Osteocyte (in vitro differentiated cells): ENCODE measurements at regions not wholly inside any gene's neighbourhood (a gene's known extent, or its start where the extent isn't known, plus 50 kb on each side); places are given as distances from the start of the nearest gene placed in this dataset.

Experiments
- DNase-seq: peaks from one replicate; pipeline ENCODE4 v3.0.0; 2021; ENCODE audit warnings: mixed read lengths; ENCODE audit not compliant: unreplicated experiment; ENCODE audit errors: extremely low spot score
- H3K27ac Mint-ChIP-seq: one replicate; pipeline ENCODE4 v1.8.0; 2021; ENCODE audit warnings: mild to moderate bottlenecking, mixed read lengths; ENCODE audit not compliant: unreplicated experiment
- H3K27me3 Mint-ChIP-seq: one replicate; pipeline ENCODE4 v1.8.0; 2021; ENCODE audit warnings: mixed read lengths; ENCODE audit not compliant: unreplicated experiment
- H3K36me3 Mint-ChIP-seq: one replicate; pipeline ENCODE4 v1.8.0; 2021; ENCODE audit warnings: mixed read lengths; ENCODE audit not compliant: unreplicated experiment
- H3K4me1 Mint-ChIP-seq: one replicate; pipeline ENCODE4 v1.8.0; 2021; ENCODE audit warnings: mixed read lengths; ENCODE audit not compliant: unreplicated experiment
- H3K4me3 Mint-ChIP-seq: one replicate; pipeline ENCODE4 v1.8.0; 2021; ENCODE audit warnings: mild to moderate bottlenecking, moderate library complexity, mixed read lengths; ENCODE audit not compliant: unreplicated experiment
- H3K9me3 Mint-ChIP-seq: one replicate; pipeline ENCODE4 v1.8.0; 2021; ENCODE audit warnings: mixed read lengths; ENCODE audit not compliant: unreplicated experiment
- TF ChIP-seq, protein P1 (sequence below): fragments of 200-600 bp; sonication (generic); IDR thresholded peaks from 2 replicates; pipeline ENCODE4 v1.5.0; 2021; ENCODE audit warnings: antibody characterized with exemption, mild to moderate bottlenecking, moderate library complexity

DNA sequence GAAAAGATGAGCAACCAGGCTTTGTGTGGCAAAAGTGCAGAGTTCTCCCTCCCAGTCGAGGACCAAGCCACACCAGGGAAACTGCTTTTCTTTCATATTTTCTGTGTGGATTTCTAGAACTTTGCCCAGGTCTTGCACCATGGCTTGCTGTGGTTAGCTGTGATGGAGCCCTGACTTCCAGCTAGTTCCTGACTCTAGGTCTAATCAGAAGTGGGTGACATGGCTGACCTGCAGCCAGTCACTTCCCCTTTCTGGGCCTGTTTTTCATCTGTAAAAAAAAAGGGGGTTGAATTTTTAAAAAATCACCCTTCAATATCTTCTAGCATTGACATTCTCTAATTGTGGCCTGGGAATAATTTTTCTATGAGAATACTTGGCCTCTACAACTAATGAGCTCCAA, 491.2 kb upstream of the USP24 start:
- no peaks in the 10 kb centered on the region for H3K27me3 Mint-ChIP-seq
- H3K9me3 Mint-ChIP-seq = peaks cover 6% of the 10 kb centered on the region
- H3K36me3 Mint-ChIP-seq = peaks cover 4% of the 10 kb centered on the region
- no peak overlapping the region for H3K4me3 Mint-ChIP-seq
- peaks cover 44% of the 10 kb centered on the region for H3K4me1 Mint-ChIP-seq
- DNase-seq = no peak
- TF ChIP-seq, protein P1, sequence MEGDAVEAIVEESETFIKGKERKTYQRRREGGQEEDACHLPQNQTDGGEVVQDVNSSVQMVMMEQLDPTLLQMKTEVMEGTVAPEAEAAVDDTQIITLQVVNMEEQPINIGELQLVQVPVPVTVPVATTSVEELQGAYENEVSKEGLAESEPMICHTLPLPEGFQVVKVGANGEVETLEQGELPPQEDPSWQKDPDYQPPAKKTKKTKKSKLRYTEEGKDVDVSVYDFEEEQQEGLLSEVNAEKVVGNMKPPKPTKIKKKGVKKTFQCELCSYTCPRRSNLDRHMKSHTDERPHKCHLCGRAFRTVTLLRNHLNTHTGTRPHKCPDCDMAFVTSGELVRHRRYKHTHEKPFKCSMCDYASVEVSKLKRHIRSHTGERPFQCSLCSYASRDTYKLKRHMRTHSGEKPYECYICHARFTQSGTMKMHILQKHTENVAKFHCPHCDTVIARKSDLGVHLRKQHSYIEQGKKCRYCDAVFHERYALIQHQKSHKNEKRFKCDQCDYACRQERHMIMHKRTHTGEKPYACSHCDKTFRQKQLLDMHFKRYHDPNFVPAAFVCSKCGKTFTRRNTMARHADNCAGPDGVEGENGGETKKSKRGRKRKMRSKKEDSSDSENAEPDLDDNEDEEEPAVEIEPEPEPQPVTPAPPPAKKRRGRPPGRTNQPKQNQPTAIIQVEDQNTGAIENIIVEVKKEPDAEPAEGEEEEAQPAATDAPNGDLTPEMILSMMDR = no peak
- H3K27ac Mint-ChIP-seq = no peak overlapping the region

DNA sequence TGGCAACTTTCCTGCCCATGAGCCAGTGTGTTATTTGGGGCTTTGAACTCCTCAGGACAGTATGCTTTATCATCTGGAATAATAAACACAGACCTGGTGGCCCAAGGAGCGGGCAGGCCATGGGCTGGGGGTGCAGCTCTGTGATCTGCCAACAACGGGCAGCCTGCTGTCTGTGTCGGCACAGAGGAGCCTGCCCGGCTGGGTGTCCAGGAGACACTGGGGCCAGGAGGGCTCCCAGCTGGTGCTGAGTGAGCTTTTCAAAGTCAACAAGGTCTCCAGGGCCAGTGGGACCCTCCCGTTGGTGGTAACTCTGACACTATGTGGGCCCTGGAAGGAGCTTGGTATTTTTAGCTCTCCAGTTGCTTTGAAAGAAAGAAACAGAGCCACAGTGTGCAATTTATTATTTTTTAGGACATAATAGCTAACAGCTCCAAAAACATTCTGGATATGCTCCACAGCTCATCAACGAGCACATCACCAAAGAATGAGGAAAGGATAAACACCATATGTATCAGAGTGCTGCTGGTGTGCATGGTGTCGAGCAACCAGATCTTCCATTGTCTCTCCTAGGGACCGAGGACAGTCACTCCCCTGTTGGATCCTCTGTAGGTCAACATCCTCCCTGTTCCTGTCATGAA, 488.7 kb upstream of the USP24 start:
- Mint-ChIP-seq H3K9me3 (peaks cover 10% of the 10 kb centered on the region), H3K27ac (peak overlapping the region; percentile 92), H3K27me3 (no peaks in the 10 kb centered on the region), H3K4me1 (peaks cover 65% of the 10 kb centered on the region), H3K36me3 (peaks cover 7% of the 10 kb centered on the region), H3K4me3 (no peak overlapping the region)
- TF ChIP-seq, protein P1 = no peak
- DNase-seq = no peak

DNA sequence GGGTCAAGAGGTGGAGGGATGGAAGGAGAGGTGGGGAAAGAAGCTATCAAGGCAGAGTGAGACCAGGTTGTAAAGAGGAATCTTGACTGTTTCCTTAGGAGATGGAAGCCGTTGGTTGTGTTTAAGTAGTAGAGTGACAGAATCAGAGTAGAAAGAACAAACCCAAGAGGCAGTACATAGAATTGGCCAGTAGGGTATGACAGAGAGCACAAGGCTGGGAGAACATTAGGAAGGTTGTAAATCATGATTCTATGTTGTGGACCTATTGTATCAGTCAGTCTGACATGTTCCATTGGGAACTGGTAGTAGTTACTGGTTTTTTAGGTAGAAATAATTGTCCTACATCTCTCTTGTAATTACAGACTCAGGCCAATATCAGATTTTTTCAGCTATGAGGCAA, 486.9 kb upstream of the USP24 start:
- no peak overlapping the region for H3K4me3 Mint-ChIP-seq
- H3K27me3 Mint-ChIP-seq = no peaks in the 10 kb centered on the region
- no peak for DNase-seq

DNA sequence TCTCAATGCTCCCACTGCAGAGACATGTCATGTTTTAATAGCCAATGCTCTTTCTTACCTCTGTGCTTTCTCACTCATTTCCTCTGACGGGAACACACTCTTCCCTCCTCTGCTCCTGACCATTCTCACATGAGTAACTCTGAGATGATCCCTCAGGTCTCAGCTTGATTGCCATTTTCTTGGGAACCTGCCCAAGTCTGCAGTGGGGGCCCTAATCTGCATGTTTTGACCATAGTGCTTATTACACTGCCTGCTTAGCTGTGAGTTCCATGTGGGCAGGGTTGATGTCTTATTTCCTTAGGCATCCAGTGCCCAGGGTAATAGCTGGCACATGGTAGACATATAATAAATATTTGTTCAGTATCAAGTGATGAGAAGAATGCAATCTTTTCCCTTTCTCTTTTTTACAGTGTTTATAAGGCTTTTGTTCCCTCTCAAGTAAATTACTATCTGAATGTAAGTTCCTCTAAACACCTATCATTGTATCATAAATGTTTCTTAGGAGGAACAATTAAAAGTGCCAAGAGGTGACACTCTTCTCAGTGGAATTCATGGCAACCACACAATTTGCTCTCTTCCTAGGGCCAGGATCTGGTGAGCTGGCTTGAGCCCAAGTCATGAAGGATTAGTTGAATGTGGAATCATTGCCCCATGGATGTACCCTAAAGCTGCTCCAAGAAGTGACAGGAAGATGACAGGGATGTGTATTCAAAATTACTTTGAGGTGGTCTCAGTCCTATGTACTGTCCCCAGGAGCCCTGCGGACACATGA, 485.4 kb upstream of the USP24 start:
- DNase-seq = peak; percentile 87
- Mint-ChIP-seq H3K27me3 (no peaks in the 10 kb centered on the region), H3K36me3 (peaks cover 2% of the 10 kb centered on the region), H3K27ac (peak overlapping the region; percentile 78), H3K4me1 (peaks cover 86% of the 10 kb centered on the region), H3K4me3 (no peak overlapping the region), H3K9me3 (peaks cover 10% of the 10 kb centered on the region)
- TF ChIP-seq, protein P1 = no peak

More for the DNA sequence above, 486.9 kb upstream of the USP24 start:
- H3K9me3 Mint-ChIP-seq = peaks cover 10% of the 10 kb centered on the region
- H3K4me1 Mint-ChIP-seq = peaks cover 71% of the 10 kb centered on the region
- peaks cover 4% of the 10 kb centered on the region for H3K36me3 Mint-ChIP-seq
- TF ChIP-seq, protein P1 = peak; percentile 56
- no peak overlapping the region for H3K27ac Mint-ChIP-seq

DNA sequence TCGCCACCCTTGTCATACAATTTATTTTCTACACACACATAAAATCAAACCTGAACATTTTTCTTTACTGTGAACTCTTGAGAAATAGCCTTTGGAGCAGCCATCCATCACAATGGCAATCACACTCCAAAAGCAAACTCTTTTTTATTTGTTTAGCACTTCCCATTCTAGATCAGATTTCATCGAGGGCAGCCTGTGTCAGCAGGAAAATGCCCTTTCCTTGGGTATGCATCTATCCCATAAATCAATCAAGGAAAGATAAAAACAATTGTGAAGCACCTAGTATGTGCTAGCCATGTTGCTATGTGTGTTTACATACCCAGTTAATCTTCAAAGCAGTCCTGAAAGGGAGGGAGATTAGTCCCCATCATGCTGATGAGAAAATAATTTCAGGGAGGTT, 484.1 kb upstream of the USP24 start:
- H3K27ac Mint-ChIP-seq = peak overlapping the region; percentile 78
- H3K4me1 Mint-ChIP-seq = peaks cover 93% of the 10 kb centered on the region
- no peaks in the 10 kb centered on the region for H3K27me3 Mint-ChIP-seq
- peaks cover 2% of the 10 kb centered on the region for H3K36me3 Mint-ChIP-seq
- TF ChIP-seq, protein P1 = no peak
- DNase-seq = no peak
- H3K9me3 Mint-ChIP-seq = peaks cover 4% of the 10 kb centered on the region
- H3K4me3 Mint-ChIP-seq = no peak overlapping the region
